IPS DF 4.7 (cell line): ENCODE measurements at regions not wholly inside any gene's neighbourhood (a gene's known extent, or its start where the extent isn't known, plus 50 kb on each side); places are given as distances from the start of the nearest gene placed in this dataset.

Experiments
- DNase-seq: peaks from one replicate; pipeline ENCODE4 v3.0.0-alpha.2; 2013; ENCODE audit warnings: low spot score; ENCODE audit errors: extremely low read depth

DNA sequence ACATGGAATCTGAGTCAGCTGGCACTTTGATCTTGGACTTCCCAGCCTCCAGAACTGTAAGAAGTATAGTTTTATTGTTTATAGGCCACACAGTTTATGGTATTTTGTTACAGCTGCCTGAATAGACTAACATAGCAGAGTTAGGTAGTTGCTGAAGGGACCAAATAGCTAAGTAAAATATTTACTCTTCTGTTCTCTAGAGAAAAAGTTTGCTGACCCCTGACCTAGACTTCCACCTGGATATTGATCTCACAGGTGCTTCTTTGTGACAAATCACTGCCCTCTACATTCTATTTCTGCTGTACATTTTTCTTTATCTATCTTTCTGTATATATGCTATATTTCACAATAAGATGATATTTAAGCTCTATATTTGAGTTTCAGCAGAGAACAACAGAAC is 212.5 kb downstream of the CSNK2A3 start:
- DNase-seq, result no peak

DNA sequence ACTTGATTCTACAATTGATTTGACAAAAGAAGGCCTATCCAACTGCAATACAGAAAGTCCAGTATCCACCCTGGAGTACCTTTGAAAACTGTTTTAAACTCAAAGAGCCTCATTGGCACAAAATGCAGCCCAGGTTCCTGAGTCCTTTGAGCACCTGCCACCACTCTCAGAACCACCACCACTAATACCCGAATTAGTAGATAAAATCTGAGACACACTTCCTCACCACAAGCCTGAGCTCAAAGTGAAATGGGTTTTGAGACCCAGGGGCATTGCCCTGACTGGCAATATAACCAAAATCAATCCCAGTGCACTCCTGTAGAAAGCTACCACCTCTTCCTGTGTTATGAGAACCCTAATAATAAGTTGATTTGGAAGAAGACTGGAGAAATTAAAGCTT is 215.7 kb downstream of the CSNK2A3 start:
- no peak for DNase-seq

DNA sequence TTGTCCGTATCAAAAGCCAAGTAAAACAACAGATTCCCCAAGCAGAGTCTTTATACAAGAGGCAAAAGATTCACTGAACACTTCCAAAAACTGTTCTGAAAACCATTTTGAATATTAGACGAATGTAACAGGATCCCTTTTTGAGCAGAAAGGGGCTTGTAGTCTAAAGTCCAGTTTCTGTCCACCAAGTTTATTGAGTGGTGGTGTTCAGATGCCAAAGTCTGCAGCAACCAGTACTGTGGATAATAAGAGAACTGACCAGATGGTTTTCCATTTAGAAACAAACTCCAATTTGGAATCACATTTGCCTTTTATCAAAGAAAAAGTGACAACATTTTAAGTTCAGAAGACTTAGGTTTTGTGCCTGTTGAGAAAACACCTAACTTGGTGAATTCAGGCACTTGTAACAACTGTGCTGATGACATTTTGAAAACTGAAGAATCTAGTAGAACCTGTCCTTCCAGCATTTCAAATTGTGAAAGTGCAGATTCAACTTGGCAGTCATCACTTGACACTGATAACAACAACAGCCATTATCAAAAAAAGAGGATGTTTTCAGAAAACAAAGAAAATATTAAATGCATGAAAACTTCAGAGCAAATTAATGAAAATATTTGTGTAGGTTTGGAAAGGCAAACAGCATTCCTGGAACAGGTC is 217.1 kb downstream of the CSNK2A3 start:
- DNase-seq, result no peak

DNA sequence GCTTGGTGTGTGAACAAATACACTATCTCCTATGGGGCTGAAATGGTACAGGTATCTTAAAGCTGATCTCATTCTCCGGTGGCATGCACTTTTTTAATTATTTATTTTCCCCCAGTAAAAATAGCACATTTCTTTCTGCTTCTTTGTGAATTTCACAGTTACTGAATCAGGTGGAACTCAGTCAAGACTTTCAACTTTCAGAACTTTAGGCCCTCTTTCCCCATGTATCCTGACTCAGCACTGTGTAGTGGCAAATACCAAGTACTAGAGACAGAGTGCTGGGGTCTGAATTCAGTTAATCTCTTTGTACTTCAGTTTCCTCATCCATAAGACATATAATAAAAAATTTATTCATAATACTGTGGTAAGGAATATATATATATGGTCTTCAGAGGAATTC is 223.9 kb downstream of the CSNK2A3 start:
- DNase-seq, result no peak

DNA sequence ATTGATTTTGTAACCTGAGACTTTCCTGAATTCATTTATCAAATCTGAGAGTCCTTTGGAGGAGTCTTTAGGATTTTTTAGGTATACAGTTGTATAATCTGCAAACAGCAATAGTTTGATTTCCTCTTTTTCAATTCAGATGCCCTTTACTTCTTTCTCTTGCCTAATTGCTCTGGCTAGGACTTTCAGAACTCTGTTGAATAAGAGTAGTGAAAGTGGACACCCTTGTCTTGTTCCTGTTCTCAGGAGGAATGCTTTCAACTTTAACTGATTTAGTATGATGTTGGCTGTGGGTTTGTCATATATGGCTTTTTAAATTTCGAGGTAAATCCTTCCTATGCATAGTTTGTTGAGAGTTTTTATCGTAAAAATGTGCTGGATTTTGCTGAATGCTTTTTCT is 227.4 kb downstream of the CSNK2A3 start:
- no peak for DNase-seq

DNA sequence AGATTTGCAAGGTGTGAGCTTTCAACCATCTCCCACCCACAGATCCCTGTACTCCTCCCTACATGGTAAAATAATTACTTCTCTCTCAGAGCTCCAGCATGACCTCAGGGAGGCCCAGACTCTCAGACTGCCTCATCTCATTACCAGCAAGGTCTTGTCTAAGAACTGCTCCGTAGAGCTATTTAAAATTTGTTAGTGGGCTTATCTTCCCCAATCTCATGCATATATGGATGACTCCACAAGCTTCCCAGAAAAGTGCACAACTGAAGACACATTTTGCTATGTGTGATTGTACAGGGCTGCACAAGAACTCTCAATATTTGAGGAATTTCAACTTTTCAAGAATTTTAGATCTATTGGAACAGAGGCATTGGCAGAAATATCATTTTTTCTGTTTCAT is 230.3 kb downstream of the CSNK2A3 start:
- no peak for DNase-seq

DNA sequence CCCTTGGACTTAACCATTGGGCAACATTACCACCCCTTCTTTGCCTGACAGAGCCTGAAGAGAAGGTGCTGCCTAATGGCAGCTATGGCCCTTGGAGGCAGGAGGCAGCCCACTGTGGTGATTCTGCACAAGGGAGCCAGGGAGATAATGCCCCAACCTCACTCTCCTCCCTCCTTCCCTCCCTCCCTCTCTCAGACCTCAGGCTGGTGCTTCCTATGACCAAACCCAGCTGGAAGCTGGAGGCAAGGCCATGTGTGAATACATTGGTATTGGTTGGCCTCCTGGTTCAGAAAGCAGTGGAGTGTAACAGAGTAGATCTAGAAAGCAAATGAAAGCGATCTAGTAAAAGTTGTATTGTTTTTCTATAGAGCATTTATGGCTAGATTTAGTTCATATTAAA is 233.1 kb downstream of the CSNK2A3 start:
- no peak for DNase-seq

DNA sequence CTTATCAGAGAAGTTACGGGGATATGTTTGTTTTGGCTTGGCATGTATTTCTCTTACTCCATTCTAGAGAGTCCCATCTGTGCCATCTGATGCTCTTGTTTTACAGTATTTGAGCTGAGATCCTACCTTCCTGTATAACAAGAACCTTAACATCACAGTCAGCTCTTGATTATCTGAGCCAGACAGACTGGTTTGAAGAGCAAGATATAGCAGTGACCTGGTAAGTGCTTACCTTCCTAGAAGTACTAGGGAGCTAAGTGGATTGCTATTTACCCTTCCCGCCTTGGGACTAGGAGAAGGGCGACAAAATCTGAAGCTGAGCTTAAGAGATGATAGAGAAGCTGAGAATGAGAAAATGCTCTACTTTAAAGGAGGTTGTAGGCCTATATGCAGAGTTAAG is 235.3 kb downstream of the CSNK2A3 start:
- no peak for DNase-seq

DNA sequence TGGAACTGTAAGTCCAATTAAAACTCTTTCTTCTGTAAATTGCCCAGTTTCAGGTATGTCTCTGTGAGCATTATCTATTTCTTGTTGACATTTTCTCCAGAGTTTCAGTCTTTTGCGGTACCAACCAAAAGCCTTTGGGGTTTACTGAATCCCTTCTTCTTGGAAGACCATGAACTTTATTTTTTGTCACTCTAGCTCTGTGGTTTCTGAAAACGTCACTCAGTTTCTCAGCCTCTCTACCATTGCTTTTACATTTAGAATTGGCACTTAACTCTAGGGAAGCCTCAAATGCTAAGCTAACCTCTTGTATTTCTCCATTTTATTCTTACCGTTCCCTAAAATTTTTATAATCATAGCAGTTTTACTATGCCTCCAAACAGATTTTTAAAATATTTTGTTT is 237.6 kb downstream of the CSNK2A3 start:
- DNase-seq, result no peak

DNA sequence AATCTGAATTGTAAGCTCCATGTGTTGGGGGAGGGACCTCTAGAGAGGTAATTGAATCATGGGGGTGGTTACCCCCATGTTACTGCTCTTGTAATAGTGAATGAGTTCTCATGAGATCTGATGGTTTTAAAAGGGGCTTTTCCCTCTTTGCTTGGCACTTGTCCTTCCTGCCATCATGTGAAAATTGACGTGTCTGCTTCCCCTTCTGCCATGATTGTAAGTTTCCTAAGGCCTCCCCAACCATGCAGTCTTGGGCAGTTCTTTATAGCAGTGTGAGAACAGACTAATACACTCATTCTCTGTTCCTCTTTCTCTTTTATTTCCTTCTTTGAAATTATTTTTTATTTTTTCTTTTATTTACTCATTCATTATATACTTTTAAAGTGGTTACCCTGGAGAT is 239.4 kb downstream of the CSNK2A3 start:
- DNase-seq, result no peak

DNA sequence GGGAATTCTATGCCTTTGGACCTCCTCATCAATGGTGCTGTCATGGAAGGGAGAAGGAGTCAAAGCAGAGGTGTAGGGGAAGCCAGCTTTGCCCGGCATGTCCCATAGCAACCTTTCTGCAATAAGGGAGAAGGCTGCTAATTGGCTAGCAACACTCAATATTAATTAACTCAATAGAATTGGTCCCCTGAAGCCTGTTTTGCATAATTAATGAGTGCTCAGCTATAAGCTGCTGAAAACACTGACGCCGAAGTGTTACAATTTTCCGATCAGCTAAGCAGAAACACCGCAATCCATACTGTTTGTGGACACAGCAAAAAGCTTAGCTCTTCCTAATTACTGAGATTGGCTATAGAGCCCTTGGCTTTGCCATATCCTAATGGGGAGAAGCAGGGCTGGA is 245.0 kb downstream of the CSNK2A3 start:
- DNase-seq, result no peak

DNA sequence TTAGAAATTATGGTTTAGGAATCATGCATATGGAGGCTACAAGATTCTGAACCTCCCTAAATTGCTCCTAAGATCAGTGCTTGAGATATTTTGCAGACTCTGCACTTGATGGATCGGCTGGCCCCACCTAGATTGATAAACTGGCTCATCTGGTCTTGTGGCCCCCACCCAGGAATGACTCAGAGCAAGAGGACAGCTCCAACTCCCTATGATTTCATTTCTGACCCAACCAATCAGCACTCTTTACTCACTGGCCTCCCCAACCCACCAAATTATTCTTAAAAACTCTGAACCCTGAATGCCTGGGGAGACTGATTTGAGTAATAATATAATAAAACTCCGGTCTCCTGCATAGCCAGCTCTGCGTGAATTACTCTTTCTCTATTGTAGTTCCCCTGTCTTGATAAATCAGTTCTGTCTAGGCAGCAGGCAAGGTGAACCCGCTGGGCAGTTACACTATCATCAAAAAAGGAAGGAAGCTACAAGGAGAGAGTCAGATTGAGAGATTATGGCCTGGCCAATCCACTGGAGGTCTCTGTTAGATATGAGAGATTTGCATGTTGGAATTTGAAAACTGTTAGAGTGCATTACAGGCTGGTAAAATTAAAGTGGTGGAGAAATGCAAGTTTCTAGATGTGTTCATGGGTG is 245.8 kb downstream of the CSNK2A3 start:
- DNase-seq, result no peak

DNA sequence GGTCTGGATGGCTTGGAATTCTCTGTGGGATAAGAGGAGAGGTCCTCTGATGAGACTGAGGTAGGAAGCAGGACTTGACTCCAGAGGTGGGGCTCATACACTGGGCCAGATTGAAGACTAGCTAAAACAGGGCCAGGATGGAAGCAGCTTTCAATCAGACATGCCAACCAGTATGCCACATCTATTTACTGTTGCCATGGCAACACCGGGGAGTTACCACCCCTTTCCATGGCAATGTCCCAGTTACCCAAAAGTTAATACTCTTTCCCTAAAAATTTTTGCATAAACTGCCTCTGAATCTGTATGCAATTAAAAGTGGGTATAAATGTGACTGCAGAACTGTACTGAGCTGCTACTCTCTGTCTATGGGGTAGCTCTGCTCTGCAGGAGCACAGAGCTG is 247.5 kb upstream of the ZBED5 start:
- DNase-seq, result no peak

DNA sequence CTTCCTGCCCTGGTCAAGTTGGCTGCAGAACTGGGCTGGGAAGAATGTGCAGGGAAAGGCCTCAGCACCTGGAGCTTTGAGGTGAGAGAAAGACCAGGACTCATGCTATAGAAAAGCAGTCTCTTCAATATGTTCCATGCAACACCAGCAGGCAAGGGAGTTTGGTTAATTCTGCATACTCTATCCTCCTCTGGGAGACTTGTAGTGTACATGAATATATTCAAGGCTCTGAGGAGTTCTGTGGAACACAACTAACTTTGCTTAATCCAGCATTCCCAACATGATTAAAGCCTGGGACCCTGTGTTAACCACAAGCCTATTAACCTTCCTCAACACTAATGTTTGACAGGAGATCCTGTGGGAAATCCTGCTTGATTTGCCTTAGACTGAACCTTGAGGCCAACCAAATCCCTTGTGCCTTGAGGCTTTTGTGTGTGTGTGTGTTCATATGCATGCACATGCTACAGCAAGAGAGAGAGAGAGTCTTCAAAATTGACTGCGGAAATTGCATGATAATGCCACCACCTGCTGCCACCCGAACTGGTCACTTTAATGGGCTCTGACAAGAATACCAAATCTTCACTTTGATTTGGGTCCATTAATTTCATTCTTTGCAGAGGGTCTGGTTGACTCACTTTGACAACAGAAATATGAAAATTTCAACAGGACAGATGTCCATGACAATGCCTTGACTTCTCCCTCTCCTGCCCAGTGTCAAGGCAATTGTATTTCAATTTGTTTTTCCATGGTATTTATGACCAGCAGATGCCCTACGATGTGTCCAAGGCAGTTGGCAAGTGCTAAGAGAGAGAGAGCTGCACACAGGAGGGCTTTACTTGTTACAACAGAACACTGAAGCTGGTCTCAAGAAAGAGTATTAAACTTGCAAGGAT is 238.2 kb upstream of the ZBED5 start:
- DNase-seq, result no peak

DNA sequence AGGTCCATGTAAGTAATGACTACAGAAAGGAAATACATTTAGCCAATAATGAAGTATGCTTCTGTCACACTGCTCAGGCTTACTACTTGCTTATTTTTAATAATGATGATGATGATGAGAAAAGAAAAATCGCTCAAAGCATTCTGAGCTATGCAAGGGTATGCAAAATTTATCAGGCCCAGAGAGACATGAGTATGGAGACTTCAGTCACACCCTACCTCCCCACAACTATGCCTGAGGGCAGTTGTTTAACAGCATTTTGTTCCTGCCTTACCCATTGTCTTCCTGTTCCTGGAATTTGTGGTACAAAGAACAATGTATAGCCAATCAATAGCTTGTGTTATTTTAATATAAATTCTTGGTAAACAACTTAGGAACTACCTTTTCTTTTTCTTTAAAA is 232.6 kb upstream of the ZBED5 start:
- DNase-seq, result no peak

DNA sequence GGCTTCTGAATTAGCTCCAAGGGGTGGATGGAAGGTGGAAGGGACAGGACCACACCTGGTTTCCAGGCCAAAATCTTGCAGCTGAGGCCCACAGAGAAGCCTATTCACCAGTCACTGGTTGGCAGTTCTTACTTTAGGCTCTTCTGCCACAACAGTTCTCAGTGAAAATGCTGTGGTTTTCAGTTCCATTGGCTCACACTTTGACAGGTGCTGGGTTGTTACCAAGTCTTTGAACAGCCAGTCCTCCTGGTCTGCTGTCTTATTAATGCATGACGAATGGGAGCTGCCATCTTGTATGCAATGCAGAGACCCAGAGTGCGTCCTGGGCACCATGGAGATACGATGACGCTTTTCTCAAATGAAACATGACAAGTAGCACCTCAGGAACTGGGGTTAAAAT is 232.0 kb upstream of the ZBED5 start:
- no peak for DNase-seq

DNA sequence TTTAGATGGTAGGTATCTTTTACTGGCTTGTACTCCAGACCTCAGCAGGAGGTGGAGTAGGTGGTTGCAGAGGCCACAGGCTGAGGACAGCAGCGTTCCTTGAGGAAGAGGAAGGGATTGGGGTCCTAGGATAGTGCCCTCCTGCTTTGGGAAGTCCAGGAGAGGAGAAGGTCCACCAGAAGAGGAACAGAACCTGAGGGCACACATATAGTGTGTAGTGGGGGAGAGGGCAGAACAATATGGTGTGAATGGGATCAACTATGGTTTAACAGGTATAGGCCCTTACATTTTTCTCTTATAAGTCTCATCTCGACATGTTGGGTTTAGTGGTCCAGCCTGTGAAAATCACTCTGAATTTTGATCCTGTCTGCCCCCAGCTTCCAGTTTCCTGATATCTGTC is 229.1 kb upstream of the ZBED5 start:
- DNase-seq, result no peak

DNA sequence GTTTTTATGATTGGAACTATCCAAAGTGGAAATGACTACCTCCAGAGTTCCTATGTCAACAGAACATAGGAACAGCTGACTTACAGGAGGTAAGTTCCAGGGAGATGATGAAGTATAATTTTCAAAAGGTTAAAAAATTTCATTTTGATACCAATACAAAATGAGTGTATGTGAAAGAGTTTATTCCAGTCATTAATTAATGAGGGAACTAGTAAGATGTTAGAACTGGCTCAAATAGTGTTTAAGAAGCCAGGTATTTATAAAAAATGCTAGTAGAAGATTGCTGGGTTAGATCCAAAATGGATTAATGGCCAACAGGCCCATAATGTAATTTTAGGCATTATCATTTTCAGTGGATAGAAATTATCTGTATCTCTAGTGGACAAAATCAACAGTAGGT is 227.7 kb upstream of the ZBED5 start:
- DNase-seq, result no peak

DNA sequence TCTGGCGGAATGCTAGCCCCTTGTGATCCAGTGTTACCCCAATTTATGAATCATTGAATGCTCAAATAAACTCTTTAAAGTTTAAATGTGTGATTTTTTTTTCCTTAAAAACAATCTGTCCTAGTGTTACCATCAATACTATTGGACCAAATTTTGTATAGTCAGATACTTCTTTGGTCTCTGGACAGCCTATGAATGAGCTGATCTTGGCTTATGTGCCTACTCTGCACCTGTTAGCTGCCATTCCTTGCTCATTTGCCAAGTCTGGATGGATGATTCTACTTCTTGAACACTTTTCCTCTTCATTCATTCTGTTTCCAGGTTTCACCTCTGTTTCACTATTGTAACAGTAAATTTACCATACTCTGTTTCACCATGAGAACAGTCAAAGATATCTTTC is 226.5 kb upstream of the ZBED5 start:
- DNase-seq, result no peak

DNA sequence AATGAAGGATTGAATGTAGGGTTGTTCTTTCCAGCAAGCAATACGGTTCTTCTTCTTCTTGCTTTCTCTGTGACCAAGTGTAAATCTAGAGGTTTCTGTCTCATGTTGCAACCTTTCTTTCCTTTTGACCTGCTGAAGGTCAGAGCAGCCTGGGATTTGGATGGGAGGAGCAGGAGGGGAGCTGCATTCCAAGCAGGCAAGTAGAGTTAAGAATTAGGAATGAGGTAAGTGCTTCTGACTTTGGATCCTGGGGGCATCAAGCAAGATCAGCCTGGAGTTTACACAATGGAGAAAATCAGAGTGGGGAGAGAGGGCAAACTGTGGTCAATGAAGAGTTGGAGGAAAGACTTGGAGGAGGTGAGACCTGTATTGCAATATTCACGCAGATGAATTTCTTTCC is 225.6 kb upstream of the ZBED5 start:
- no peak for DNase-seq

DNA sequence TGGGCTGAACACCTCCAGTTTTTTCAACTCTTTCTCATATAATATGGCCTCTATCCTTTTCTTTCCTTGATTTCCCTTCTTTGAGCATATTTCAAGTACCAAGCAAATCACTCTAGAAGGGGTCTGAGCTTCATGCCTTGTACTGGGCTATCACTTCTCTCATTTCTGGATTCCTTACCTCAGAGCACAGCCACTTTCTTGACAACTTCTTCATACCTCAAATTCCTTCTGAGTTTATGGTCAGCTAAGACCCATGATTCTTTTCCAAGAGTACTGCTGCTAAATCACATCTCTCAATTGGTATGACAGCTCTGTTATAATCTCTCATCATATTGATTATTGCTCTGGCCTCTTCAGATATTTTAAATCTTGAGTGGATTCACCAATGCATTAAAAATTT is 224.8 kb upstream of the ZBED5 start:
- no peak for DNase-seq

DNA sequence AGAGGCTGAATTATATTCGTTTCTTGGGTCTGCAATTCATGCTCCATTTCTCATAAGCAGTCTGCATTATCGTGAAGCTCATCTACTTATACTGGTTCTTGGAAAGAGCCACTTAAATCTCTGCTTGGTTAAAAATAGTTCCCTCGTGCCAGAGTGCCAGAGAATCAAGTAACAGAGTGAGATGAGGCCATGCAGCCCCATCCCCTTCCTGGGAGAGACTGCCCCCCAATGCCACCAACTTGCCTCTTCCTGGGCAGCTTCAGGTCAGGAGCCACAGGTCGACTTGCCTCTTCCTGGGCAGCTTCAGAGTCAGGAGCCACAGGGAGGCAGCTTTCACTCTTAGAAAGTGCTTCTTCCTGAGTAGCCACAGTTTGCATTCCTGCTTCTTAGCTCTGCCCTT is 223.9 kb upstream of the ZBED5 start:
- DNase-seq, result no peak

DNA sequence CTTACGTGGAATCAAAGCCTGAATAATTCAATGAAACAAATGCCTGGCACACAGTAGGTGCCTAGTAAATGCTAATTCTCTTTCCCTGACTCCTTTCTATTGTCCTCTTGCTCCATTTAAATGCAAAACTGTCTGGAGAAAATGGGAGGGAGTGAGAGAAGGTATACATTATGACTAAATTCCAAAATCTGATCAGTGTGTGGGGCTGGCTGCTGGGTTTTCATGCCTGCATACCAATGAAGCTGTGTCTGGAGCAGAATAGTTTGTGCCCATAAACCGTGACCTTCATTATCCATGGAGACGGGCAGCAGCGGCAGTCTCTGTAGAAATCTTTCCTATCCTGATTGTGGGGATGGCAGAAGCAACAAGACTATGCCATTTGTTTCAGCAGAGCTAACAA is 223.4 kb upstream of the ZBED5 start:
- no peak for DNase-seq
